Thymus (tissue), 11 donors: ENCODE measurements at regions not wholly inside any gene's neighbourhood (a gene's known extent, or its start where the extent isn't known, plus 50 kb on each side); places are given as distances from the start of the nearest gene placed in this dataset.

Experiments
- DNase-seq, 9 donors: peaks; one replicate each; pipeline ENCODE4 v3.0.0-alpha.2; 2013; ENCODE audit warnings: low spot score in 9 of 9, low read depth in 6 of 9, missing footprints in 1 of 9
- H3K27ac ChIP-seq, 2 donors: one replicate each; pipeline ENCODE4 v1.5.1; 2013; ENCODE audit warnings: control low read depth in 1 of 2, low read depth in 1 of 2, low read length in 1 of 2, mild to moderate bottlenecking in 1 of 2, moderate library complexity in 1 of 2
- H3K27me3 ChIP-seq, 2 donors: one replicate each; pipeline ENCODE4 v1.5.1; 2013; ENCODE audit warnings: low read length in 1 of 2; ENCODE audit not compliant: control insufficient read depth in 2 of 2, insufficient read depth in 1 of 2
- H3K36me3 ChIP-seq, 2 donors: one replicate each; pipeline ENCODE4 v1.5.1; 2013; ENCODE audit warnings: low read length in 1 of 2, mild to moderate bottlenecking in 1 of 2, moderate library complexity in 1 of 2; ENCODE audit not compliant: control insufficient read depth in 2 of 2, insufficient read depth in 2 of 2
- H3K4me1 ChIP-seq, 2 donors: one replicate each; pipeline ENCODE4 v1.5.1; 2013; ENCODE audit warnings: low read length in 2 of 2; ENCODE audit not compliant: control insufficient read depth in 2 of 2, insufficient read depth in 2 of 2
- H3K4me3 ChIP-seq, 2 donors: one replicate each; pipeline ENCODE4 v1.5.1; 2013; ENCODE audit warnings: low read length in 2 of 2, control low read depth in 1 of 2, mild to moderate bottlenecking in 1 of 2
- H3K9me3 ChIP-seq, 2 donors: one replicate each; pipeline ENCODE4 v1.5.1; 2013; ENCODE audit warnings: low read length in 1 of 2, mild to moderate bottlenecking in 1 of 2; ENCODE audit not compliant: control insufficient read depth in 2 of 2, insufficient read depth in 1 of 2
- WGBS: extraction: QIAGEN DNeasy Blood & Tissue Kit; methylation state at CpG from one replicate; pipeline ENCODE4 v1.1.7; 2013; 5-methylcytosine and 5-hydroxymethylcytosine counted together
- donor health status: healthy.

GRCh38 chr4:138770818-138771217 lies 244.8 kb upstream of the NOCT start:
- no peaks in the 10 kb centered on the region for H3K4me1 ChIP-seq
- no peaks in the 10 kb centered on the region for H3K9me3 ChIP-seq
- H3K27ac ChIP-seq: no peak overlapping the region
- no peak for DNase-seq
- no peaks in the 10 kb centered on the region for H3K36me3 ChIP-seq
- 94% methylated on average over 4 of the region's 4 CpGs for WGBS
- no peak overlapping the region for H3K4me3 ChIP-seq
- no peaks in the 10 kb centered on the region for H3K27me3 ChIP-seq

GRCh38 chr4:138766332-138766731 lies 249.2 kb upstream of the NOCT start:
- Histone ChIP-seq H3K4me1 (no peaks in the 10 kb centered on the region), H3K4me3 (no peak overlapping the region), H3K27me3 (no peaks in the 10 kb centered on the region), H3K27ac (no peak overlapping the region), H3K36me3 (no peaks in the 10 kb centered on the region), H3K9me3 (no peaks in the 10 kb centered on the region)
- no peak for DNase-seq
- 87% methylated on average over 8 of the region's 8 CpGs for WGBS

- no peaks in the 10 kb centered on the region for H3K9me3 ChIP-seq
- DNase-seq: no peak
- 93% methylated on average over 3 of the region's 3 CpGs for WGBS
- no peaks in the 10 kb centered on the region for H3K36me3 ChIP-seq
- H3K27ac ChIP-seq: no peak overlapping the region
- H3K4me1 ChIP-seq: no peaks in the 10 kb centered on the region
- no peak overlapping the region for H3K4me3 ChIP-seq
- no peaks in the 10 kb centered on the region for H3K27me3 ChIP-seq
Observed at GRCh38 chr4:138765442-138765841, 250.1 kb upstream of the NOCT start.

- no peaks in the 10 kb centered on the region for H3K4me1 ChIP-seq
- no peak for DNase-seq
- 99% methylated on average over 1 of the region's 1 CpG for WGBS
- H3K9me3 ChIP-seq: no peaks in the 10 kb centered on the region
- no peak overlapping the region for H3K4me3 ChIP-seq
- no peak overlapping the region for H3K27ac ChIP-seq
- no peaks in the 10 kb centered on the region for H3K36me3 ChIP-seq
- H3K27me3 ChIP-seq: no peaks in the 10 kb centered on the region
Observed at GRCh38 chr4:138761638-138762220, 253.9 kb upstream of the NOCT start.

- 90% methylated on average over 2 of the region's 2 CpGs for WGBS
- Histone ChIP-seq H3K27me3 (no peaks in the 10 kb centered on the region), H3K36me3 (no peaks in the 10 kb centered on the region), H3K4me3 (no peak overlapping the region), H3K9me3 (no peaks in the 10 kb centered on the region), H3K27ac (no peak overlapping the region), H3K4me1 (no peaks in the 10 kb centered on the region)
- no peak for DNase-seq
Observed at GRCh38 chr4:138759554-138759902, 256.1 kb upstream of the NOCT start.

- WGBS: 93% methylated on average over 9 of the region's 9 CpGs
- Histone ChIP-seq H3K4me3 (no peak overlapping the region), H3K36me3 (no peaks in the 10 kb centered on the region), H3K9me3 (no peaks in the 10 kb centered on the region), H3K27me3 (no peaks in the 10 kb centered on the region), H3K4me1 (no peaks in the 10 kb centered on the region), H3K27ac (no peak overlapping the region)
- no peak for DNase-seq
Observed at GRCh38 chr4:138758876-138759553, 256.6 kb upstream of the NOCT start.

GRCh38 chr4:138758196-138758595 lies 257.4 kb upstream of the NOCT start:
- H3K27ac ChIP-seq: no peak overlapping the region
- WGBS: 94% methylated on average over 5 of the region's 5 CpGs
- no peaks in the 10 kb centered on the region for H3K36me3 ChIP-seq
- no peaks in the 10 kb centered on the region for H3K9me3 ChIP-seq
- no peak for DNase-seq
- no peaks in the 10 kb centered on the region for H3K4me1 ChIP-seq
- no peaks in the 10 kb centered on the region for H3K27me3 ChIP-seq
- no peak overlapping the region for H3K4me3 ChIP-seq

- no peaks in the 10 kb centered on the region for H3K4me1 ChIP-seq
- H3K4me3 ChIP-seq: no peak overlapping the region
- 91% methylated on average over 4 of the region's 4 CpGs for WGBS
- H3K27me3 ChIP-seq: no peaks in the 10 kb centered on the region
- no peaks in the 10 kb centered on the region for H3K36me3 ChIP-seq
- no peak overlapping the region for H3K27ac ChIP-seq
- H3K9me3 ChIP-seq: no peaks in the 10 kb centered on the region
- no peak for DNase-seq
Observed at GRCh38 chr4:138757432-138757831, 258.1 kb upstream of the NOCT start.

- H3K27ac ChIP-seq: no peak overlapping the region
- no peaks in the 10 kb centered on the region for H3K9me3 ChIP-seq
- no peaks in the 10 kb centered on the region for H3K36me3 ChIP-seq
- H3K27me3 ChIP-seq: no peaks in the 10 kb centered on the region
- H3K4me3 ChIP-seq: no peak overlapping the region
- no peaks in the 10 kb centered on the region for H3K4me1 ChIP-seq
- no peak for DNase-seq
Observed at GRCh38 chr4:138756519-138756918, 259.1 kb upstream of the NOCT start.
